Hypothalamus (tissue), 51 donors: ENCODE measurements at regions not wholly inside any gene's neighbourhood (a gene's known extent, or its start where the extent isn't known, plus 50 kb on each side); places are given as distances from the start of the nearest gene placed in this dataset.
"Not testable (repeated sequence)": the region's sequence is repeated elsewhere in the genome, so short reads cannot be mapped to it uniquely, and the experiment has no call there.

Source experiments
- DNase-seq, 51 donors: peaks; one replicate each; lab custom pipeline; 2025; lab: John Stamatoyannopoulos, UW

GRCh38 chr6:76584121-76584520, 511.7 kb upstream of the IMPG1 start:
- no peak for DNase-seq

GRCh38 chr6:76578746-76579145, 506.3 kb upstream of the IMPG1 start:
- DNase-seq: peak in 1 of 51 donors; percentile 4

- no peak for DNase-seq
Observed at GRCh38 chr6:76574746-76575145, 502.3 kb upstream of the IMPG1 start.

GRCh38 chr6:76565932-76566331, 493.5 kb upstream of the IMPG1 start:
- no peak for DNase-seq

GRCh38 chr6:76562371-76562770, 489.9 kb upstream of the IMPG1 start:
- DNase-seq: not testable (repeated sequence)

GRCh38 chr6:76560851-76561755, 488.6 kb upstream of the IMPG1 start:
- DNase-seq: not testable (repeated sequence)

- DNase-seq: no peak
Observed at GRCh38 chr6:76553256-76553655, 480.8 kb upstream of the IMPG1 start.

GRCh38 chr6:76552268-76552667, 479.8 kb upstream of the IMPG1 start:
- no peak for DNase-seq

- no peak for DNase-seq
Observed at GRCh38 chr6:76533661-76534060, 461.2 kb upstream of the IMPG1 start.

GRCh38 chr6:76532647-76533046, 460.2 kb upstream of the IMPG1 start:
- DNase-seq: no peak

GRCh38 chr6:76518443-76518842, 446.0 kb upstream of the IMPG1 start:
- DNase-seq: no peak

GRCh38 chr6:76516924-76517323, 444.5 kb upstream of the IMPG1 start:
- DNase-seq: no peak

- DNase-seq: peak in 2 of 51 donors; percentile 1
Observed at GRCh38 chr6:76510489-76510888, 438.0 kb upstream of the IMPG1 start.

GRCh38 chr6:76509397-76509796, 436.9 kb upstream of the IMPG1 start:
- DNase-seq: no peak

GRCh38 chr6:76506808-76507207, 434.3 kb upstream of the IMPG1 start:
- no peak for DNase-seq

GRCh38 chr6:76495909-76496308, 423.4 kb upstream of the IMPG1 start:
- no peak for DNase-seq

GRCh38 chr6:76491376-76491775, 418.9 kb upstream of the IMPG1 start:
- not testable (repeated sequence) for DNase-seq

- DNase-seq: no peak
Observed at GRCh38 chr6:76490456-76490855, 418.0 kb upstream of the IMPG1 start.

- DNase-seq: no peak
Observed at GRCh38 chr6:76481101-76481500, 408.6 kb upstream of the IMPG1 start.

- no peak for DNase-seq
Observed at GRCh38 chr6:76472858-76473257, 400.4 kb upstream of the IMPG1 start.

- DNase-seq: no peak
Observed at GRCh38 chr6:76466286-76466685, 393.8 kb upstream of the IMPG1 start.

GRCh38 chr6:76465410-76465809, 392.9 kb upstream of the IMPG1 start:
- no peak for DNase-seq

- no peak for DNase-seq
Observed at GRCh38 chr6:76453270-76453669, 380.8 kb upstream of the IMPG1 start.
